ENCODE measurements at regions not wholly inside any gene's neighbourhood (a gene's known extent, or its start where the extent isn't known, plus 50 kb on each side); places are given as distances from the start of the nearest gene placed in this dataset.

DNA sequence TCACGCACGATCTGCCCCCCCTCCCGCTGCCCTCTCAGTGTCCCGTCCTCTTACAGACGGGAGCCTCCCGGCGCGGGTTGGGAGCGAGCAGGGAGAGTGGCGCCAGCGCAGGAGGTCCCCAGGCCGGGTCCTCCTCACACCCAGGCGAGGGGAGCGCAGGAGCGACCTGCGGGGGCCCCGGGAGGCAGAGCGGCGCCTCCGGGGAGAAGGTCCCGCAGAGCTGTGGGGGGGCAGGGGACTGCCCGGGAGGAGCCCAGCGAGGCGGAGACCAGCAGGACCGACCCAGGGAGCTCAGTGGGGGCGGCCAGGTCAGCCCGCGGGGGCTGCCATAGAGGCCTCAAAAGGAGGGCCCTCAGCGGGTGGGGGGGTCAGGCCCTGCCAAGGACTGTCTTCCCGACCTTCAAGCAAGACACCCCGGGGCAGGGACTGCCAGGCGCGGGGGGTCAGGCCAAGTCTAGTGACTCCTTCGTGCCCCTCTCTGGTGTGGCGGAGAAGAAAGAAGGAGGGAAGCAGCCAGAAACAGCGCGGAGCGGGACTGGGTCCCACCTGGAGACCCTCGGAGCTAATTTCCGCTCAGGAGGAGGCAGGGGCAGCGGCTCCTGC lies 123.3 kb upstream of the ERCC6L2 start:
- H3K36me3 ChIP-seq, result no peaks in the 10 kb centered on the region
- peak overlapping the region in 1 of 4 donors; percentile 17 for H3K4me3 ChIP-seq
- no peak for TF ChIP-seq POLR2A (IDR thresholded peaks at IDR 0.05)
- TF ChIP-seq, protein P1, sequence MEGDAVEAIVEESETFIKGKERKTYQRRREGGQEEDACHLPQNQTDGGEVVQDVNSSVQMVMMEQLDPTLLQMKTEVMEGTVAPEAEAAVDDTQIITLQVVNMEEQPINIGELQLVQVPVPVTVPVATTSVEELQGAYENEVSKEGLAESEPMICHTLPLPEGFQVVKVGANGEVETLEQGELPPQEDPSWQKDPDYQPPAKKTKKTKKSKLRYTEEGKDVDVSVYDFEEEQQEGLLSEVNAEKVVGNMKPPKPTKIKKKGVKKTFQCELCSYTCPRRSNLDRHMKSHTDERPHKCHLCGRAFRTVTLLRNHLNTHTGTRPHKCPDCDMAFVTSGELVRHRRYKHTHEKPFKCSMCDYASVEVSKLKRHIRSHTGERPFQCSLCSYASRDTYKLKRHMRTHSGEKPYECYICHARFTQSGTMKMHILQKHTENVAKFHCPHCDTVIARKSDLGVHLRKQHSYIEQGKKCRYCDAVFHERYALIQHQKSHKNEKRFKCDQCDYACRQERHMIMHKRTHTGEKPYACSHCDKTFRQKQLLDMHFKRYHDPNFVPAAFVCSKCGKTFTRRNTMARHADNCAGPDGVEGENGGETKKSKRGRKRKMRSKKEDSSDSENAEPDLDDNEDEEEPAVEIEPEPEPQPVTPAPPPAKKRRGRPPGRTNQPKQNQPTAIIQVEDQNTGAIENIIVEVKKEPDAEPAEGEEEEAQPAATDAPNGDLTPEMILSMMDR (IDR thresholded peaks at IDR 0.05), result no peak
- H3K27me3 ChIP-seq, result no peaks in the 10 kb centered on the region
- no peaks in the 10 kb centered on the region for H3K9me3 ChIP-seq
- H3K4me1 ChIP-seq, result peaks cover 0 to 15% (median under 1%) of the 10 kb centered on the region in 4 donors
- no peak for DNase-seq
- peak overlapping the region in 3 of 4 donors; percentile 13 to 28 (median 26) for H3K27ac ChIP-seq

DNA sequence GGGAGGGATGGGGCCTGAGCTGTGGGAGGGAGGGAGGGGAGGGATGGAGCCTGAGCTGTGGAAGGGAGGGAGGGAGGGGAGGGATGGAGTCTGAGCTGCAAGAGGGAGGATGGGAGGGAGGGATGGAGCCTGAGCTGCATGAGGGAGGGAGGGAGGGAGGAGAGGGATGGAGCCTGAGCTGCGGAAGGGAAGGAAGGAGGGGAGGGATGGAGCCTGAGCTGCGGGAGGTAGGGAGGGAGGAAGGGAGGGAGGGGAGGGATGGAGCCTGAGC lies 124.0 kb upstream of the ERCC6L2 start:
- TF ChIP-seq, protein P1 (IDR thresholded peaks at IDR 0.05), result no peak
- no peak for TF ChIP-seq POLR2A (IDR thresholded peaks at IDR 0.05)
- Histone ChIP-seq H3K9me3 (no peaks in the 10 kb centered on the region), H3K4me3 (no peak overlapping the region), H3K27me3 (no peaks in the 10 kb centered on the region), H3K4me1 (peaks cover 0 to 15% (median 0%) of the 10 kb centered on the region in 4 donors), H3K36me3 (no peaks in the 10 kb centered on the region), H3K27ac (no peak overlapping the region)
- no peak for DNase-seq

DNA sequence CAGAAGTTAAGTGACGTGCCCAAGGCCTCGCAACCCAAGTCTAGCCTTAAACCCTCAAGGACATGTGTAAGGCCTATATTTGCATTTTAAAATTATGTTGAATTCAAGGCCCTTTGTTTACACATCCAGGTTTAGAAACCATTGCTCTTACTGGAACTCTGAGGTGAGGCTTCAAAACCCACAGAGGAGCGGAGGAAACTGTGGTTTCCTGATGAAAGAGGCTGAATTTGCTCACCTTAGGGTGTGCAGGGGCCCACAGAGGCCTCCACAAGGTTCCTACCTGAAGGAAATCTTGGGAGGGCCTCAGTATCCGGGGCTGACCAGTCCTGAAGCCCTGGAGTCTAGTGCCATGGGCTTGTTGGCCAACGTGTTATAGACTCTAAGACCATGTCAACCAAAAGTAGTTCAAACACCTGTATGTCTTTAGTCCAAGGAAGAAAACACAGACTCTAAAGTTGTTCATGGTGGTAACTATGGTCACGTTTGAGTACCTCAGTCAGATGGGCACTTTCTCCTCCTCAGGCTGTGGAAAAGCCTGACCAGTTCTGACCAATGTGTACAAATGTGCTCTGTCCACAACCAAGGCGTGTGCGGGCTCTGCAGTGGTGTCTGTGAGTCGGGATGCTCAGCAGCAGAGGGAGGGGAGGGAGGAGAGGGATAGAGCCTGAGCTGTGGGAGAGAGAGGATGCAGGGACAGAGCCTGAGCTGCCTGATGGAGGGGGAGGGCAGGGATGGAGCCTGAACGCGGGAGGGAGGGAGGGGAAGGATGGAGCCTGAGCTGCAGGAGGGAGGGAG lies 124.6 kb upstream of the ERCC6L2 start:
- peak in 1 of 3 donors; percentile 13 for DNase-seq
- Histone ChIP-seq H3K4me3 (no peak overlapping the region), H3K36me3 (no peaks in the 10 kb centered on the region), H3K4me1 (peaks cover 0 to 15% (median 0%) of the 10 kb centered on the region in 4 donors), H3K27me3 (no peaks in the 10 kb centered on the region), H3K9me3 (no peaks in the 10 kb centered on the region), H3K27ac (no peak overlapping the region)
- TF ChIP-seq, protein P1 (IDR thresholded peaks at IDR 0.05), result no peak
- no peak for TF ChIP-seq POLR2A (IDR thresholded peaks at IDR 0.05)

DNA sequence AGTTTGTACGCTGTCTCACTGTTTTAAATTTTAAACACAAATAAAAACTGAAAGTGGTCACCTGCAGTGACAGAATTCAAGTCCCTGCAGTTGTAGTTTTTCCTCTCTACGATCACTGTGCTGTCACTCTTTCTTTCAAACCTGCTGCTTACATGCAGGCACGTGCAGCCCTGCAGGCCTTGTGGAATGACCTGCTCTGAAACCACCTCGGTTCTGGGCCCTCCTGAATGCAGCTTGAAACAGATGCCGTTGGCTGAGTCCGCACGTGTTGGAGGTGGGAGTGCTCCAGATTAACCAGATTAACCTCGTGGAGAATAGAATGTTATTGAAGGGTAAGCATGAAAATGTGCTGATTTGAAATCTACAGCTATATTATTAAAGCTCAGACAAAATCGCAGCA lies 126.0 kb upstream of the ERCC6L2 start:
- no peaks in the 10 kb centered on the region for H3K9me3 ChIP-seq
- no peak overlapping the region for H3K4me3 ChIP-seq
- H3K27me3 ChIP-seq, result no peaks in the 10 kb centered on the region
- H3K27ac ChIP-seq, result no peak overlapping the region
- TF ChIP-seq, protein P1 (IDR thresholded peaks at IDR 0.05), result no peak
- no peak for TF ChIP-seq POLR2A (IDR thresholded peaks at IDR 0.05)
- peaks cover 0 to 10% (median 0%) of the 10 kb centered on the region in 4 donors for H3K4me1 ChIP-seq
- DNase-seq, result no peak
- no peaks in the 10 kb centered on the region for H3K36me3 ChIP-seq

DNA sequence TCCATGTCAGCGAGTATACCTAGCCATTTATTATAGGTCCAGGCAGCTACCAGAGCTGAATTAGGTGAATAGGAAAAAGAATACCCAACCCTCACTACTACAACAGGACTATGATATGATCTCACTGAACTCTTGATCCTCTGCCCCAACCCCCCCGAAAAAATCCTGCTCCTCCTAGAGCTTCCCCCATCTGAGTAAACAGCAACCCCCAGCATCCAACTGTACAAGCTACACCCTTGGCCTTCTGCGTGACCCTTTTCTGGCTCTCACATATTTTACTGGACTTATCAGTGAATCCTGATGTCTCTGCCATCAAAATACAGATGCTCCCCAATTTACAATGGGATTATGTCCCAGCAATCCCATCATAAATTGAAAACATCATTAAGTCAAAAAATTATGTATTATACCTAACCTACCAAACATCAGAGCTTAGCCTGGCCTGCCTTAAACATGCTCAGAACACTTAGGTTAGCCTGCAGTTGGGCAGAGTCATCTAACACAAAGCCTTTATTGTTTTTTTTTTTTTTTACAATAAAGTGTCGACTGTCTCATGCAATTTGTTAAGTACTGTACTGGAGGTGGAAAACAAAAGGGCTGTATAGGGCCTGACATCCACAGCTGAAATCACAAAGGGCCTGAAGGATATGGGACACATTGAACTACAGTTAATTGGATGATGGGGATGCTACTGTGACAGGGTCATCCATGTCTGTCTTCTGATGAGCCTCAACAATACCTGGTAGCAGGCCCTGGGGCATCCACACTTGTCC lies 128.9 kb upstream of the ERCC6L2 start:
- Histone ChIP-seq H3K4me3 (no peak overlapping the region), H3K27me3 (no peaks in the 10 kb centered on the region), H3K36me3 (no peaks in the 10 kb centered on the region), H3K27ac (no peak overlapping the region), H3K4me1 (no peaks in the 10 kb centered on the region), H3K9me3 (no peaks in the 10 kb centered on the region)
- peak in 1 of 3 donors; percentile 22 for DNase-seq
- TF ChIP-seq, protein P1 (IDR thresholded peaks at IDR 0.05), result no peak
- TF ChIP-seq POLR2A (IDR thresholded peaks at IDR 0.05), result no peak
